OCI-LY1 (cell line): ENCODE measurements at regions not wholly inside any gene's neighbourhood (a gene's known extent, or its start where the extent isn't known, plus 50 kb on each side); places are given as distances from the start of the nearest gene placed in this dataset.

ENCODE experiments used
- H2AFZ ChIP-seq: fragments of 200-600 bp; sonication (generic), shearing (Covaris generic); 2 replicates; pipeline ENCODE4 v1.6.0; 2014; ENCODE audit warnings: antibody characterized with exemption, mild to moderate bottlenecking, low read length
- H3F3A ChIP-seq: fragments of 200-600 bp; sonication (generic), shearing (Covaris generic); 2 replicates; pipeline ENCODE4 v1.6.0; 2014; ENCODE audit warnings: mild to moderate bottlenecking, antibody characterized with exemption, low read length, moderate library complexity; ENCODE audit not compliant: insufficient read depth
- H3K27ac ChIP-seq: fragments of 200-600 bp; sonication (generic); 2 replicates; pipeline ENCODE4 v1.5.1; 2014; ENCODE audit warnings: low read length, mixed run types, mild to moderate bottlenecking, low read depth; ENCODE audit not compliant: poor library complexity, severe bottlenecking
- H3K27me3 ChIP-seq: fragments of 200-600 bp; sonication (generic); 2 replicates; pipeline ENCODE4 v1.6.0; 2014; ENCODE audit warnings: antibody characterized with exemption, mild to moderate bottlenecking, low read length, moderate library complexity; ENCODE audit not compliant: insufficient read depth
- H3K36me3 ChIP-seq: fragments of 200-600 bp; sonication (generic); 2 replicates; pipeline ENCODE4 v1.6.1; 2014; ENCODE audit warnings: mild to moderate bottlenecking, antibody characterized with exemption, low read length, moderate library complexity, mixed read lengths; ENCODE audit not compliant: insufficient read depth
- H3K4me1 ChIP-seq: fragments of 200-600 bp; sonication (generic); 2 replicates; pipeline ENCODE4 v1.5.1; 2014; ENCODE audit warnings: mild to moderate bottlenecking, low read length, moderate library complexity; ENCODE audit not compliant: insufficient read depth, severe bottlenecking
- H3K4me2 ChIP-seq: fragments of 200-600 bp; sonication (generic), shearing (Covaris generic); 2 replicates; pipeline ENCODE4 v1.6.1; 2014; ENCODE audit warnings: low read length
- H3K4me3 ChIP-seq: fragments of 200-600 bp; sonication (generic); 2 replicates; pipeline ENCODE4 v1.5.1; 2014; ENCODE audit warnings: low read length, low read depth, mild to moderate bottlenecking, mixed read lengths; ENCODE audit not compliant: poor library complexity, severe bottlenecking
- H3K79me2 ChIP-seq: fragments of 200-600 bp; shearing (Covaris generic); 2 replicates; pipeline ENCODE4 v1.6.1; 2016; ENCODE audit warnings: mixed run types, low read length, mixed read lengths; ENCODE audit not compliant: insufficient read depth
- H3K9ac ChIP-seq: fragments of 200-600 bp; sonication (generic), shearing (Covaris generic); 2 replicates; pipeline ENCODE4 v1.6.1; 2014; ENCODE audit warnings: mild to moderate bottlenecking, low read length, mixed read lengths
- H3K9me2 ChIP-seq: fragments of 200-600 bp; sonication (generic), shearing (Covaris generic); 2 replicates; pipeline ENCODE4 v1.6.1; 2014; ENCODE audit warnings: low read depth, mild to moderate bottlenecking, low read length, mixed read lengths
- H3K9me3 ChIP-seq: fragments of 200-600 bp; shearing (Covaris generic); 2 replicates; pipeline ENCODE4 v1.6.1; 2014; ENCODE audit warnings: low read length, mixed read lengths
- H4K20me1 ChIP-seq: fragments of 200-600 bp; sonication (generic), shearing (Covaris generic); 2 replicates; pipeline ENCODE4 v1.6.0; 2016; ENCODE audit warnings: mild to moderate bottlenecking, low read length; ENCODE audit not compliant: insufficient read depth
- EZH2 ChIP-seq: fragments of 200-600 bp; sonication (generic), shearing (Covaris generic); IDR thresholded peaks from 2 replicates; pipeline ENCODE4 v1.8.0; 2017; ENCODE audit warnings: borderline replicate concordance, mixed run types, mild to moderate bottlenecking, antibody characterized with exemption, low read length, moderate library complexity, mixed read lengths
- TF ChIP-seq, protein P1 (sequence below): fragments of 200-600 bp; sonication (generic), shearing (Covaris generic); IDR thresholded peaks from 2 replicates; pipeline ENCODE4 v1.5.1; 2017; ENCODE audit warnings: mild to moderate bottlenecking, antibody characterized with exemption, low read length, moderate library complexity, mixed read lengths

DNA sequence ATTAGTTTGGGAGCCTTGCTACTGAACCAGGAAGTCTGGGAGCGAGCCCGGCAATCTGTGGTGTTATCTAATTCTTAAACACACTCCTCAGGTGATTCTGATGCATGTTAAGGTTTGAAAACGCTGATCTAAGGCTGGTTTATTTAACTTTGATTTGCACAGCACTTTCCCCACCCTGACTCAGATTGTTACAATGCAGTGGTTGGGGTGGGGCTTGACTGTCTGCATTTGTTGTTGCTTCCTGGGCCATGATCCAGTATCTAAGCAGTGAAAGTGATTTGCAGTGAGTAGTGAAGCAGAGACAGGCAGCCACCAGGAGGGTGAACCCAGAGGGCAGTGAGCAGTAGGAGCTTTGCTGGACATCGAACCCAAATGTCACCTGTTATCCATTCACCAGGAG, 81.6 kb upstream of the ARGLU1 start:
- no peak overlapping the region for H3K27ac ChIP-seq
- no peaks in the 10 kb centered on the region for H3F3A ChIP-seq
- H3K4me1 ChIP-seq = no peaks in the 10 kb centered on the region
- peaks cover 8% of the 10 kb centered on the region; the same call in 1 of the 2 replicates for H3K27me3 ChIP-seq
- H3K36me3 ChIP-seq = no peaks in the 10 kb centered on the region
- H2AFZ ChIP-seq = no peak overlapping the region
- H3K4me2 ChIP-seq = no peak overlapping the region
- H3K9me3 ChIP-seq = no peaks in the 10 kb centered on the region
- no peak overlapping the region for H3K9ac ChIP-seq
- no peak overlapping the region for H3K4me3 ChIP-seq
- H3K79me2 ChIP-seq = no peaks in the 10 kb centered on the region
- H4K20me1 ChIP-seq = no peaks in the 10 kb centered on the region
- no peaks in the 10 kb centered on the region for H3K9me2 ChIP-seq
- no peak for TF ChIP-seq EZH2
- TF ChIP-seq, protein P1, sequence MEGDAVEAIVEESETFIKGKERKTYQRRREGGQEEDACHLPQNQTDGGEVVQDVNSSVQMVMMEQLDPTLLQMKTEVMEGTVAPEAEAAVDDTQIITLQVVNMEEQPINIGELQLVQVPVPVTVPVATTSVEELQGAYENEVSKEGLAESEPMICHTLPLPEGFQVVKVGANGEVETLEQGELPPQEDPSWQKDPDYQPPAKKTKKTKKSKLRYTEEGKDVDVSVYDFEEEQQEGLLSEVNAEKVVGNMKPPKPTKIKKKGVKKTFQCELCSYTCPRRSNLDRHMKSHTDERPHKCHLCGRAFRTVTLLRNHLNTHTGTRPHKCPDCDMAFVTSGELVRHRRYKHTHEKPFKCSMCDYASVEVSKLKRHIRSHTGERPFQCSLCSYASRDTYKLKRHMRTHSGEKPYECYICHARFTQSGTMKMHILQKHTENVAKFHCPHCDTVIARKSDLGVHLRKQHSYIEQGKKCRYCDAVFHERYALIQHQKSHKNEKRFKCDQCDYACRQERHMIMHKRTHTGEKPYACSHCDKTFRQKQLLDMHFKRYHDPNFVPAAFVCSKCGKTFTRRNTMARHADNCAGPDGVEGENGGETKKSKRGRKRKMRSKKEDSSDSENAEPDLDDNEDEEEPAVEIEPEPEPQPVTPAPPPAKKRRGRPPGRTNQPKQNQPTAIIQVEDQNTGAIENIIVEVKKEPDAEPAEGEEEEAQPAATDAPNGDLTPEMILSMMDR = no peak

DNA sequence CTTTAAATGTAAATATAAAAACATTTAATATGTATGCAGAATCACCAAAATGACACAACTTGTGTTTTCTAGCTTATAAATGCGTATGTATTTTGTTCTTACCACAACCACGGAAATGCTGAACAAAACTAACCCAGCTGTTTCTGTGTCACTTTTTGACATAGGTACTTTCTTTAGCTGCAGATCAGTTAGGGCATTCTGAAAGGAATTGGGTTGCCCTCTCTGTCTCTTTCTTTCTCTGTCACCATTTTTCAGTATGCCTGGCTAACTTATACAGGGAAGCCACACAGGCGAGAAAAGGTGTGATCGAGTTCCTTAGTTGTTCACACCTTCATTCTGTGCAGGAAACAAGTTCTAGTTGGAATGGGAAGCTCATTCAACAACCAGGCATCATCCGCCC, 72.6 kb upstream of the ARGLU1 start:
- H4K20me1 ChIP-seq = no peaks in the 10 kb centered on the region
- TF ChIP-seq, protein P1 = no peak
- TF ChIP-seq EZH2 = no peak
- no peaks in the 10 kb centered on the region for H3K36me3 ChIP-seq
- H3K27ac ChIP-seq = no peak overlapping the region
- H3K4me1 ChIP-seq = no peaks in the 10 kb centered on the region
- H3F3A ChIP-seq = no peaks in the 10 kb centered on the region
- no peaks in the 10 kb centered on the region for H3K9me3 ChIP-seq
- no peaks in the 10 kb centered on the region for H3K79me2 ChIP-seq
- no peak overlapping the region for H2AFZ ChIP-seq
- no peak overlapping the region for H3K4me2 ChIP-seq
- no peaks in the 10 kb centered on the region; the same call in 1 of the 2 replicates for H3K27me3 ChIP-seq
- no peaks in the 10 kb centered on the region for H3K9me2 ChIP-seq
- no peak overlapping the region for H3K9ac ChIP-seq
- H3K4me3 ChIP-seq = no peak overlapping the region

DNA sequence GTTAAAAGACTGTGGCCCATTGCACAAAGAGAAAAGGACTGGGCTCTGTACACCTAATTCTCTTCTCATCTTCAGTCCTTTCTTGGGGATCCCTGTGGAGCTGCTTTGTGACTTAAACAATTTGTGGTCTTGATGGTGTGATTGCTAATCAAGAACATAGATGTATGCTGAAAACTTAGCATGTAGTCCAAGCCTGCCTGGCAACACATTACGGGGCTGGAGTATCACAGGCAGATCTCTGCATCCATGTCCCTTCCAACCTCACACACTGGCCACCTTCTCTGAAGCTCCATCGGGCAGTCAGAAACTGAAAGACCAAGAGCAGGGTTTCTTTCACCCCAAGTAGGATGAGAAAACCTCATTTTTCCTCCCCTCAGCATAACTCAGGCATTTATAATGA, 69.6 kb upstream of the ARGLU1 start:
- H3K9ac ChIP-seq = no peak overlapping the region
- no peaks in the 10 kb centered on the region for H3K36me3 ChIP-seq
- H3K4me3 ChIP-seq = no peak overlapping the region
- no peak overlapping the region for H3K4me2 ChIP-seq
- no peaks in the 10 kb centered on the region for H3K79me2 ChIP-seq
- TF ChIP-seq, protein P1 = no peak
- no peak for TF ChIP-seq EZH2
- no peaks in the 10 kb centered on the region for H3K9me2 ChIP-seq
- no peaks in the 10 kb centered on the region; the same call in 1 of the 2 replicates for H3K27me3 ChIP-seq
- no peak overlapping the region for H2AFZ ChIP-seq
- no peaks in the 10 kb centered on the region for H3F3A ChIP-seq
- no peak overlapping the region for H3K27ac ChIP-seq
- H3K9me3 ChIP-seq = no peaks in the 10 kb centered on the region
- H4K20me1 ChIP-seq = no peaks in the 10 kb centered on the region
- H3K4me1 ChIP-seq = no peaks in the 10 kb centered on the region
